Coronary artery (tissue), 2 donors: ENCODE measurements at regions not wholly inside any gene's neighbourhood (a gene's known extent, or its start where the extent isn't known, plus 50 kb on each side); places are given as distances from the start of the nearest gene placed in this dataset.

Experiments used
- DNase-seq: peaks from one replicate; pipeline ENCODE4 v3.0.0-alpha.2; 2017; ENCODE audit warnings: low spot score
- H3K27ac ChIP-seq, 2 donors: fragments of 200-600 bp; sonication (generic); one replicate each; pipeline ENCODE4 v1.5.1; 2016 to 2019
- H3K4me3 ChIP-seq: fragments of 200-600 bp; sonication (generic); 2 replicates; pipeline ENCODE4 v1.5.1; 2016; ENCODE audit warnings: mild to moderate bottlenecking, moderate library complexity
- CTCF ChIP-seq: fragments of 200-600 bp; sonication (generic); IDR thresholded peaks from one replicate; pipeline ENCODE4 v1.5.1; 2019; ENCODE audit warnings: antibody characterized with exemption

DNA sequence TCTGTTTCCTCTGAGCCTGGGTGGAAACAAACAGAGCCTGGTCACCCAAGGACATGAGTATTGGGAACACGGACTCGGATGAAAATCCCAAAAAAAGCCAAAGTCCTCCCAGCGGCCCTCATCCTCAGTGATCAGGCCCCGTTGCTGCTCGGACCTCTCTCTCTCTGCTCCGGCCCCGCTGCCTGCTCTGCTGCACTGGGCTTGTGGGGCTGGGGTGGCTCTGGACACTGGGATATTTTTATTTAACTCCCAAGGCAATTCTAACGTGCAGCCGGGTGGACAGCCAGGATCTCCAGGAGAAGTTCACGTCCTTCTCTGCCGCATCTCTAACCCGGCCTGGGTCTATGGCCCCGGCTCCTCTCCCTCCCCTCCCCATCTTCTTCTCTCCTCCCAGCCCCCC, 280.9 kb upstream of the TNRC6C start:
- DNase-seq = no peak
- H3K4me3 ChIP-seq = no peak overlapping the region
- no peak for TF ChIP-seq CTCF
- no peak overlapping the region for H3K27ac ChIP-seq

- no peak for DNase-seq
- Histone ChIP-seq H3K4me3 (no peak overlapping the region), H3K27ac (no peak overlapping the region)
- no peak for TF ChIP-seq CTCF
These were observed 278.9 kb upstream of the TNRC6C start for GRCh38 chr17:77679589-77679988.

GRCh38 chr17:77681861-77682260, 276.6 kb upstream of the TNRC6C start:
- peak; percentile 68 for DNase-seq
- Histone ChIP-seq H3K27ac (no peak overlapping the region), H3K4me3 (no peak overlapping the region)
- TF ChIP-seq CTCF = no peak

DNA sequence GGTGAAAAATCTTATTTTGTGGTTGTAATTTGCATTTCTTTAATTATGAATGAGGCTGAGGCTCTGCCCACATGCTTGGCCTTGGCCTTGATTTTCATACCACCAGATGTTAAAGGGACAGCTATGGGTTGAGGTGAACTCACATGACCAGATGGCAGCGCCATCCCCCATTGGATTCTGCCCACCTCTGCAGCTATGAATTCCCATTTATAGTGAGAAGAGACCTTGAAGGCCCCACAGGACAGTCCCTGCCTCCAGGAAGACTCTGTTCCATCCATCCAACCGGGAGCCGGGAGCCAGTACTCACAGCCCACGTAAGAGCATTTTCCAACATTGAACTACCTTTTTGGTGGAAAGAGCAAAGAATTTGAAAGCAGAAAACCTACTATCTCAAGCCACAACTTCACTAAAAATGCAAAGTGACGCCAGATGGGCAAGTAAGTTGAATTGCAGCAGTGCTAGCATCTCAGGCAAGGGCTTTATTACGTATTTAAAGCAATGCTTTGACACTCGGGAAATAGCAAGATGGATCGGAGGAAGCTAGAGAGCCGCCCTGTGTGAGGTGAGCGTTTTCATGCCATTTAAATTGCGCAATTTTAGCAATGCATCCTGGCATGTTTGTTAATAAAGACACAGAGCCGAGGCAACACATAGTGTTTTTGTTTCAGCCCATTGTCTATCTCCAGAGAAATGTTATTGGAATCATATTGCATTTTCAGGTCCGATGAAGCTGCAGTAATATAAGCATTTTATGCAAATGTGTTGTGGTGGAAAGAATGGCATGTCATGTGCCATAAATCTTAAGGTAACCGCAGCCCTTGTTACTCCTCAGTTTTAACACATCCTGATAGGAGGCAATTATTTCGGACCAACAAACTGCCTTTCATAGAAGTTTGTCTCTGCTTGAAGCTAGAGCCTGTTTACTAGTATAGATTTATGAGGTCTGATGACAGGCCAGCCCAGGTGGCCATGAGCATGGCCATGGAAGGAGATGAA, 273.4 kb upstream of the TNRC6C start:
- no peak for TF ChIP-seq CTCF
- no peak for DNase-seq
- H3K4me3 ChIP-seq = no peak overlapping the region
- H3K27ac ChIP-seq = no peak overlapping the region

DNA sequence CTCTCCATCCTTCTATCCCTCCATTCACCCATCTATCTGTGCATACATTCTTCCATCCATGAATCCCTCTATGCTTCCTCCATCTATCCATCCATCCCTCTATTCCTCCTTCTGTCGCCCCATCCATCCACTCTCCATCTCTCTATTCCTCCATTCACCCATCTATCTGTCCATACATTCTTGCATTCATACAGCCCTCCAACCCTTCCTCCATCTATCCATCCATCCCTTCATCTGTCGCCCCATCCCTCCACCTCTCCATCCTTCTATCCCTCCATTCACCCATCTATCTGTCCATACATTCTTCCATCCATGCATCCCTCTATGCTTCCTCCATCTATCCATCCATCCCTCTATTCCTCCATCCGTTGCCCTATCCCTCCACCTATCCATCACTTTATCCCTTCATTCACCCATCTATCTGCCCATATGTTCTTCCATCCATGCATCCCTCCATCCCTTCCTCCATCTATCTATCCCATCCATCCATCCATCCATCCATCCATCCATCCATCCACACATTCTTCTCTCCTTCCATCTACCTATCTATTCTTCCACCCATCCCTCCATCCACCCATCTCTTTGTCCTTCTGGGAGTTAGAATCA, 272.5 kb upstream of the TNRC6C start:
- no peak overlapping the region for H3K27ac ChIP-seq
- no peak for DNase-seq
- no peak for TF ChIP-seq CTCF
- no peak overlapping the region for H3K4me3 ChIP-seq

DNA sequence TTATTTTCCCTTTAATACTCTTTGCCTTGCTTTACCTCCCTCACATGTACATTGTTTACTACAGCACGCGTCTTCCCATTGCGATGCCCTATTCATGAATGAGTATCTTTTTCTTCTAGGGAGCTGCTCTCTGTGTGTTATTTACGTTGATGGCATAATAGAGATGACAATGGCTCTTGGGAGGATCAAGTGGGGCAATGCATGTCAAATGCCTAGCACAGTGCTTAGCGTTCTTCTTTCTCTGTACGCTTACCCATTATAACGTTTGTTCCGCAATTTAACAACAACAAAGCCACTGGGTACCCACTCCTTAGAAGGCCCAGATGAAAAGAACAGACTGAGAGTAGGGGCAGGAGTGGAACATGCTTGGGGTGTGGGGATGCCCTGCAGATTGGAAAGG, 271.6 kb upstream of the TNRC6C start:
- H3K4me3 ChIP-seq = no peak overlapping the region
- DNase-seq = no peak
- no peak for TF ChIP-seq CTCF
- H3K27ac ChIP-seq = no peak overlapping the region

DNA sequence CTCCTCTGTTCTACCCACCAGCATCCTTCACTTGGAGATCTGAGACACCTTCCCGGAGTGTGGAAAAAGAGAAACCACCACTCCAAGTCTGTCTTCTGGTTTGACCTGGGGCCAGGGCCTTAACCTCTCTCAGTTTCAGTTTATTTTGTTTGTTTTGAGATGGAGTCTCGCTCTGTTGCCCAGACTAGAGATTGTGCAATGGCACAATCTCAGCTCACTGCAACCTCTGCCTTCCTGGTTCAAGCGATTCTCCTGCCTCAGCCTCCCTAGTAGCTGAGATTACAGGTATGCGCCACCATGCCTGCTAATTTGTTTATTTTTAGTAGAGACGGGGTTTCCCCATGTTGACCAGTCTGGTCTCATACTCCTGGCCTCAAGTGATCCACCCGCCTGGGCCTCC, 271.1 kb upstream of the TNRC6C start:
- no peak overlapping the region for H3K27ac ChIP-seq
- no peak for DNase-seq
- TF ChIP-seq CTCF = no peak
- no peak overlapping the region for H3K4me3 ChIP-seq
